NB4 (cell line): ENCODE measurements at regions not wholly inside any gene's neighbourhood (a gene's known extent, or its start where the extent isn't known, plus 50 kb on each side); places are given as distances from the start of the nearest gene placed in this dataset.

Experiments used
- CTCF ChIP-seq: IDR thresholded peaks from one replicate; pipeline ENCODE4 v1.5.1; 2012; ENCODE audit warnings: low read depth, low read length
- MAX ChIP-seq: IDR thresholded peaks from 2 replicates; pipeline ENCODE4 v1.6.1; 2011; ENCODE audit warnings: low read depth, low read length
- MYC ChIP-seq: IDR thresholded peaks from 2 replicates; pipeline ENCODE4 v1.6.1; 2011; ENCODE audit warnings: low read depth, low read length
- POLR2A ChIP-seq: IDR thresholded peaks from 2 replicates; pipeline ENCODE4 v1.6.1; 2011; ENCODE audit warnings: mild to moderate bottlenecking; ENCODE audit not compliant: insufficient read length; ENCODE audit errors: extremely low read depth

DNA sequence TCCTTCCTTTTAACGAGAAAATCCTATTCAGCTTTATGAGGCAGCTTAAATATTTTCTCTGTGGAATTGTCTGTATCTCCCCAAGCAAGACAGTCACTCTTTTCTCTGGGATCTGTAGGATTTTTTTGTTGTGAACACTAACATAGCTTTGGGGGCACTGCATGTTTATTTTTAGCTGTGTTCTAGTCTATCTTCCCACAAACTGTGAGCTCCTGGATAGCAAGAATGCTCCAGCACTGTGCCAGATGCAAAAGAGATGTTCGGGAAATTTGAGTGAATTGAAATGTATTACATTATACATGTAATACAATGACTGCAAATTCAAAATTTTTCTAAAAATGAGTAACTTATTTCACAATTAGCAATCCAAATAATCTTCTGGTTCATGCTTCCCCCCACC lies 282.2 kb downstream of the PLPP3 start:
- TF ChIP-seq MYC (no peak), CTCF (no peak), POLR2A (no peak), MAX (no peak)
